Transverse colon (tissue), 4 donors: ENCODE measurements at regions not wholly inside any gene's neighbourhood (a gene's known extent, or its start where the extent isn't known, plus 50 kb on each side); places are given as distances from the start of the nearest gene placed in this dataset.

ENCODE experiments used
- DNase-seq: peaks from one replicate; pipeline ENCODE4 v3.0.0-alpha.2; 2019
- H3K27ac ChIP-seq, 4 donors: fragments of 200-600 bp; sonication (generic); 2 replicates each; pipeline ENCODE4 v1.5.1; 2016 to 2018; ENCODE audit warnings: inconsistent platforms in 4 of 4
- H3K27me3 ChIP-seq: fragments of 200-600 bp; sonication (generic); 2 replicates; pipeline ENCODE4 v1.5.1; 2017; ENCODE audit warnings: inconsistent platforms
- H3K36me3 ChIP-seq, 4 donors: fragments of 200-600 bp; sonication (generic); 2 replicates each; pipeline ENCODE4 v1.5.1; 2017 to 2019; ENCODE audit warnings: inconsistent platforms in 4 of 4
- H3K4me1 ChIP-seq, 4 donors: fragments of 200-600 bp; sonication (generic); 2 replicates each; pipeline ENCODE4 v1.5.1; 2017 to 2020; ENCODE audit warnings: inconsistent platforms in 4 of 4
- H3K4me3 ChIP-seq, 4 donors: fragments of 200-600 bp; sonication (generic); 1 replicate in 1 of 4; 2 replicates in 3 of 4; pipeline versions ENCODE4 v1.5.1 to v1.6.1; 2017 to 2019; ENCODE audit warnings: inconsistent platforms in 4 of 4
- H3K9me3 ChIP-seq, 2 donors: fragments of 200-600 bp; sonication (generic); 2 replicates each; pipeline ENCODE4 v1.5.1; 2017 to 2019; ENCODE audit warnings: inconsistent platforms in 2 of 2
- EP300 ChIP-seq: sonication (generic); formaldehyde crosslinking; IDR thresholded peaks from one replicate; pipeline ENCODE4 v1.6.1; 2017; ENCODE audit warnings: antibody characterized with exemption, low read depth
- POLR2A ChIP-seq: fragments of 450-650 bp; IDR thresholded peaks from one replicate; pipeline ENCODE4 v1.6.1; 2016; ENCODE audit warnings: antibody characterized with exemption, mild to moderate bottlenecking, moderate library complexity
- POLR2AphosphoS5 ChIP-seq, 3 donors: sonication (generic); formaldehyde crosslinking; IDR thresholded peaks; one replicate each; pipeline ENCODE4 v1.6.1; 2016; ENCODE audit warnings: antibody characterized with exemption in 3 of 3
- WGBS, 2 donors: methylation state at CpG; one replicate each; pipeline ENCODE4 v1.1.5; 2018; ENCODE audit warnings: low coverage in 1 of 2; 5-methylcytosine and 5-hydroxymethylcytosine counted together
- in situ Hi-C, 4 donors: fragments of 200-750 bp; cut with MboI; loops; one replicate each; pipeline versions ENCODE4 v1.15.0 to v1.15.1; 2017; ENCODE audit warnings: low sequenced_read_pairs in 3 of 4, low pct_ligation_motif_present in 1 of 4, low pct_unique_long_range_greater_than_20kb in 1 of 4
- intact Hi-C: fragments of 100-400 bp; cut with DNase I; formaldehyde crosslinking; loops from one replicate; pipeline ENCODE4 v1.15.1; 2023; ENCODE audit warnings: low total_unique reads
- TF ChIP-seq, protein P1 (sequence below), 5 experiments: fragments of 200-600 bp in 3 of 5; fragments of 450-650 bp in 2 of 5; sonication (generic) in 3 of 5; IDR thresholded peaks; 1 replicate in 2 of 5; 2 replicates in 3 of 5; pipeline ENCODE4 v1.5.1; 2016 to 2017; ENCODE audit warnings: antibody characterized with exemption in 5 of 5, inconsistent platforms in 3 of 5, mild to moderate bottlenecking in 2 of 5, moderate library complexity in 1 of 5

GRCh38 chr18:29172756-29173067, 995.8 kb upstream of the CDH2 start:
- Histone ChIP-seq H3K36me3 (no peaks in the 10 kb centered on the region), H3K4me1 (peaks cover 0 to 2% (median 0%) of the 10 kb centered on the region in 4 donors), H3K9me3 (no peaks in the 10 kb centered on the region), H3K4me3 (no peak overlapping the region), H3K27ac (no peak overlapping the region), H3K27me3 (no peaks in the 10 kb centered on the region)
- WGBS, 2 donors = 18 to 29% methylated on average over 1 of the region's 1 CpG
- no peak for DNase-seq
- in situ Hi-C loops (no loop called here), intact Hi-C loops (no loop called here)
- TF ChIP-seq EP300 (no peak), POLR2AphosphoS5 (IDR thresholded peaks at IDR 0.05) (no peak), POLR2A (no peak)
- TF ChIP-seq, protein P1, sequence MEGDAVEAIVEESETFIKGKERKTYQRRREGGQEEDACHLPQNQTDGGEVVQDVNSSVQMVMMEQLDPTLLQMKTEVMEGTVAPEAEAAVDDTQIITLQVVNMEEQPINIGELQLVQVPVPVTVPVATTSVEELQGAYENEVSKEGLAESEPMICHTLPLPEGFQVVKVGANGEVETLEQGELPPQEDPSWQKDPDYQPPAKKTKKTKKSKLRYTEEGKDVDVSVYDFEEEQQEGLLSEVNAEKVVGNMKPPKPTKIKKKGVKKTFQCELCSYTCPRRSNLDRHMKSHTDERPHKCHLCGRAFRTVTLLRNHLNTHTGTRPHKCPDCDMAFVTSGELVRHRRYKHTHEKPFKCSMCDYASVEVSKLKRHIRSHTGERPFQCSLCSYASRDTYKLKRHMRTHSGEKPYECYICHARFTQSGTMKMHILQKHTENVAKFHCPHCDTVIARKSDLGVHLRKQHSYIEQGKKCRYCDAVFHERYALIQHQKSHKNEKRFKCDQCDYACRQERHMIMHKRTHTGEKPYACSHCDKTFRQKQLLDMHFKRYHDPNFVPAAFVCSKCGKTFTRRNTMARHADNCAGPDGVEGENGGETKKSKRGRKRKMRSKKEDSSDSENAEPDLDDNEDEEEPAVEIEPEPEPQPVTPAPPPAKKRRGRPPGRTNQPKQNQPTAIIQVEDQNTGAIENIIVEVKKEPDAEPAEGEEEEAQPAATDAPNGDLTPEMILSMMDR (IDR thresholded peaks at IDR 0.05) = no peak

DNA sequence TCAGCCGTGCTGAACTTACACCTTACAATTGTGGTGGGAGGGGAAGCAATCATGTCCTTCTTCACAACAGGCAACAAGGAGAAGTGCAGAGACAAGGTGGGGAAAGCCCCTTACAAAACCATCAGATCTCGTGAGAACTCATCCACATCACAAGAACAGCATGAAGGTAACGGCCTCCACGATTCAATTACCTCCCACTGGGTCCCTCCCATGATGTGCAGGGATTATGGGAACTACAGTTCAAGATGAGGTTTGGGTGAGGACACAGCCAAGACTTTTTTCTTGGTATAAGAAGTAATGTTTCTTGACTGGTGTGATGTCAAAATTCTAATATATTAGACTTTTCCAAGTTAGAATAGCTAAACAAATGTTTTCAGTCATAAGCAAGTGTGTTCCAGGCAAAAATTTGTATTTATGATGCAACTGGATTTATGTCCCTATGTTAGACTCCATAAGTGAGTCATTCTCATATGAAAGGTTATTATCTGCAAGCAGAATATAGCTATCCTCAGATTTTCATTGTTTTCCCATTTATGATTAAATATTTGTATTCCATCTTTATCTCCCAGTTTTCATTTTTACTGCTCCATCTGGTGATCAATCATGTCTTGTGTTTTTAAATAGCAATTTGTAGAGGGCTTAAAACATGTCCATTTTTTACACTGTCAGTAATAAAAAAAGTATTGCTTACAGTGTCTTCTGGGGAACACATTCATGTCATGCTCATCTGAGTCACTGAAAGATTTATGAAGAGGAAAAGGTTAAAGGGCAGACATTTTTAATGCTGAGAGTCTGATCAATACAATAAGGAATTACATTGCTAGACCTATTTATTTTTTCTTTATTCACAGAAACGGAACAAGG, 995.2 kb upstream of the CDH2 start:
- H3K4me3 ChIP-seq = no peak overlapping the region
- H3K27ac ChIP-seq = no peak overlapping the region
- DNase-seq = no peak
- peaks cover 0 to 2% (median 0%) of the 10 kb centered on the region in 4 donors for H3K4me1 ChIP-seq
- in situ Hi-C loops (no loop called here), intact Hi-C loops (no loop called here)
- H3K27me3 ChIP-seq = no peaks in the 10 kb centered on the region
- H3K9me3 ChIP-seq = no peaks in the 10 kb centered on the region
- no peaks in the 10 kb centered on the region for H3K36me3 ChIP-seq
- WGBS, 2 donors = 53 to 54% methylated on average over 5 of the region's 5 CpGs
- TF ChIP-seq, protein P1 (IDR thresholded peaks at IDR 0.05) = no peak
- no peak for TF ChIP-seq POLR2A
- no peak for TF ChIP-seq POLR2AphosphoS5 (IDR thresholded peaks at IDR 0.05)
- TF ChIP-seq EP300 = no peak

GRCh38 chr18:29169599-29169998, 992.7 kb upstream of the CDH2 start:
- no peaks in the 10 kb centered on the region for H3K27me3 ChIP-seq
- H3K36me3 ChIP-seq = no peaks in the 10 kb centered on the region
- H3K4me1 ChIP-seq = peaks cover 0 to 2% (median 0%) of the 10 kb centered on the region in 4 donors
- no peak overlapping the region for H3K27ac ChIP-seq
- intact Hi-C loops = no loop called here
- in situ Hi-C loops = no loop called here
- no peak overlapping the region for H3K4me3 ChIP-seq
- TF ChIP-seq EP300 = no peak
- TF ChIP-seq POLR2AphosphoS5 (IDR thresholded peaks at IDR 0.05) = no peak
- TF ChIP-seq, protein P1 (IDR thresholded peaks at IDR 0.05) = no peak
- no peak for TF ChIP-seq POLR2A
- H3K9me3 ChIP-seq = no peaks in the 10 kb centered on the region
- no peak for DNase-seq

DNA sequence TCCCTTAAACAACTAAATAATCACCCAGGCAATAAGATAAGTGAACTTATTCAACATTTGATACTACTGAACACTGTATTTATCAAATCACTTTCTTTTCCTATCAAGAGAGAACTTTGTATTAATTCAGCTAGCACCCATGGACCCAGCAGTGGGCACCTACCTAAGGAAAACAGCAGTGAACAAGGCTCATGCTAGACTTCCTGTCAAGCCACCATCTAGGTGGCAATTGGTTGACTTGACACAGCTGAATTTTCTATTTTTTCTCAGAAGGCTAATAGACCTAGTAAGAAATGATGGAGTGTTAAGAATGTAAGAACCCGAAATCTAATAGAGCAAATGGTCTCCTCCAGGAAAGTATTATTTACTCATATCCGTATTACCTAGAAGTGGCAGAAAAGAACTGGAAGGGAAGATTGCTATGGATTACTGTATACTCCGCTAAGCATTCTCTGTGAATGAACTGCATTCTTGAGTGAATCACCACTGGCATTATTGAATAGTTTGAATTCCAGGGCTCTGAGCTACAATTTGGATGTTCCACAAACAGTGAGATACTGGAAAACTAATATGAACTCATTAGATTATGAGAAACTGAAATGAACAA, 988.2 kb upstream of the CDH2 start:
- no peak for TF ChIP-seq POLR2A
- peak in 1 of 3 donors; percentile 32 for TF ChIP-seq POLR2AphosphoS5 (IDR thresholded peaks at IDR 0.05)
- Histone ChIP-seq H3K4me3 (no peak overlapping the region), H3K27ac (peak overlapping the region in 3 of 4 donors; percentile 18 to 42 (median 40)), H3K9me3 (no peaks in the 10 kb centered on the region), H3K36me3 (no peaks in the 10 kb centered on the region), H3K27me3 (no peaks in the 10 kb centered on the region), H3K4me1 (no peaks in the 10 kb centered on the region)
- no peak for DNase-seq
- intact Hi-C loops (no loop called here), in situ Hi-C loops (no loop called here)
- WGBS, 2 donors = 63 to 69% methylated on average over 3 of the region's 3 CpGs
